Small intestine (tissue), 7 donors: ENCODE measurements at regions not wholly inside any gene's neighbourhood (a gene's known extent, or its start where the extent isn't known, plus 50 kb on each side); places are given as distances from the start of the nearest gene placed in this dataset.

Experiments
- DNase-seq, 2 donors: peaks; one replicate each; pipeline versions ENCODE4 v3.0.0 to v3.0.0-alpha.2; 2013
- FAIRE-seq: peaks from 2 replicates; lab custom pipeline; 2012; peaks lifted over from hg19 to GRCh38; lab: Jason Lieb, UNC
- H3K27ac ChIP-seq, 3 donors: one replicate each; pipeline ENCODE4 v1.5.1; 2013; ENCODE audit warnings: low read length in 2 of 3, mild to moderate bottlenecking in 2 of 3, control low read depth in 1 of 3, inconsistent platforms in 1 of 3, low read depth in 1 of 3, moderate library complexity in 1 of 3
- H3K27me3 ChIP-seq, 3 donors: one replicate each; pipeline ENCODE4 v1.6.1; 2013; ENCODE audit warnings: low read length in 3 of 3, inconsistent platforms in 1 of 3; ENCODE audit not compliant: control insufficient read depth in 3 of 3, insufficient read depth in 3 of 3
- H3K36me3 ChIP-seq, 3 donors: one replicate each; pipeline ENCODE4 v1.6.1; 2013; ENCODE audit warnings: low read length in 3 of 3, inconsistent platforms in 1 of 3, low read depth in 1 of 3, mild to moderate bottlenecking in 1 of 3, moderate library complexity in 1 of 3; ENCODE audit not compliant: control insufficient read depth in 3 of 3, insufficient read depth in 2 of 3
- H3K4me1 ChIP-seq, 3 donors: one replicate each; pipeline ENCODE4 v1.6.1; 2013; ENCODE audit warnings: low read length in 2 of 3, inconsistent platforms in 1 of 3, low read depth in 1 of 3, mild to moderate bottlenecking in 1 of 3, moderate library complexity in 1 of 3; ENCODE audit not compliant: control insufficient read depth in 3 of 3, insufficient read depth in 2 of 3
- H3K4me3 ChIP-seq, 3 donors: one replicate each; pipeline ENCODE4 v1.5.1; 2013; ENCODE audit warnings: low read length in 3 of 3, control low read depth in 1 of 3, inconsistent platforms in 1 of 3, low read depth in 1 of 3, mild to moderate bottlenecking in 1 of 3, moderate library complexity in 1 of 3
- H3K9me3 ChIP-seq, 2 donors: one replicate each; pipeline ENCODE4 v1.6.1; 2013; ENCODE audit warnings: low read depth in 1 of 2, low read length in 1 of 2; ENCODE audit not compliant: control insufficient read depth in 2 of 2, insufficient read depth in 1 of 2
- WGBS, 3 donors: extraction: QIAGEN DNeasy Blood & Tissue Kit; methylation state at CpG; one replicate each; pipeline ENCODE4 v1.1.7; 2013; 5-methylcytosine and 5-hydroxymethylcytosine counted together
- donor health status: healthy with polysubstance abuse.
- donor health status: control.
- donor health status: control.
- donor health status: Bipolar disorder and iron deficiency.
- donor health status: healthy.

GRCh38 chr9:111118256-111118948, 80.1 kb upstream of the LPAR1 start:
- Histone ChIP-seq H3K27me3 (no peaks in the 10 kb centered on the region), H3K4me3 (no peak overlapping the region), H3K36me3 (no peaks in the 10 kb centered on the region), H3K9me3 (peaks cover 0 to 4% of the 10 kb centered on the region in 2 donors), H3K27ac (no peak overlapping the region), H3K4me1 (no peaks in the 10 kb centered on the region)
- FAIRE-seq: no peak
- no peak for DNase-seq

- Histone ChIP-seq H3K27me3 (no peaks in the 10 kb centered on the region), H3K27ac (no peak overlapping the region), H3K4me1 (no peaks in the 10 kb centered on the region), H3K36me3 (no peaks in the 10 kb centered on the region), H3K9me3 (no peaks in the 10 kb centered on the region), H3K4me3 (no peak overlapping the region)
- 84 to 94% (median 84%) methylated on average over 1 of the region's 1 CpG for WGBS, 3 donors
- DNase-seq (no peak), FAIRE-seq (no peak)
Observed at GRCh38 chr9:111114486-111114885, 76.2 kb upstream of the LPAR1 start.

- WGBS, 3 donors: 86 to 88% (median 86%) methylated on average over 2 of the region's 2 CpGs
- Histone ChIP-seq H3K4me1 (no peaks in the 10 kb centered on the region), H3K36me3 (no peaks in the 10 kb centered on the region), H3K4me3 (no peak overlapping the region), H3K9me3 (no peaks in the 10 kb centered on the region), H3K27me3 (no peaks in the 10 kb centered on the region), H3K27ac (no peak overlapping the region)
- FAIRE-seq (no peak), DNase-seq (no peak)
Observed at GRCh38 chr9:111113712-111114111, 75.4 kb upstream of the LPAR1 start.

- DNase-seq: no peak
- WGBS, 3 donors: 73 to 83% (median 74%) methylated on average over 3 of the region's 3 CpGs
Observed at GRCh38 chr9:111110805-111111204, 72.5 kb upstream of the LPAR1 start.

GRCh38 chr9:111108946-111109345, 70.7 kb upstream of the LPAR1 start:
- 79 to 83% (median 81%) methylated on average over 3 of the region's 3 CpGs for WGBS, 3 donors
- no peaks in the 10 kb centered on the region for H3K9me3 ChIP-seq
- H3K27me3 ChIP-seq: no peaks in the 10 kb centered on the region
- no peaks in the 10 kb centered on the region for H3K36me3 ChIP-seq
- no peak for FAIRE-seq
- H3K27ac ChIP-seq: no peak overlapping the region
- no peak for DNase-seq
- H3K4me3 ChIP-seq: no peak overlapping the region
- no peaks in the 10 kb centered on the region for H3K4me1 ChIP-seq

More at GRCh38 chr9:111110805-111111204, 72.5 kb upstream of the LPAR1 start:
- Histone ChIP-seq H3K4me3 (no peak overlapping the region), H3K4me1 (no peaks in the 10 kb centered on the region), H3K36me3 (no peaks in the 10 kb centered on the region), H3K27me3 (no peaks in the 10 kb centered on the region), H3K9me3 (no peaks in the 10 kb centered on the region), H3K27ac (no peak overlapping the region)
- no peak for FAIRE-seq

- Histone ChIP-seq H3K27me3 (no peaks in the 10 kb centered on the region), H3K36me3 (no peaks in the 10 kb centered on the region), H3K9me3 (no peaks in the 10 kb centered on the region), H3K27ac (no peak overlapping the region), H3K4me3 (no peak overlapping the region), H3K4me1 (no peaks in the 10 kb centered on the region)
- DNase-seq (no peak), FAIRE-seq (no peak)
- WGBS, 3 donors: 77 to 89% (median 81%) methylated on average over 9 of the region's 9 CpGs
Observed at GRCh38 chr9:111107141-111107540, 68.9 kb upstream of the LPAR1 start.

- no peak for FAIRE-seq
Observed at GRCh38 chr9:111106202-111106601, 67.9 kb upstream of the LPAR1 start.

GRCh38 chr9:111102793-111103464, 64.7 kb upstream of the LPAR1 start:
- Histone ChIP-seq H3K4me3 (no peak overlapping the region), H3K36me3 (no peaks in the 10 kb centered on the region), H3K27me3 (no peaks in the 10 kb centered on the region), H3K4me1 (no peaks in the 10 kb centered on the region), H3K9me3 (no peaks in the 10 kb centered on the region), H3K27ac (no peak overlapping the region)
- no peak for DNase-seq
- FAIRE-seq: no peak
- 66 to 81% (median 79%) methylated on average over 4 of the region's 4 CpGs for WGBS, 3 donors

More at GRCh38 chr9:111106202-111106601, 67.9 kb upstream of the LPAR1 start:
- H3K36me3 ChIP-seq: no peaks in the 10 kb centered on the region
- WGBS, 3 donors: 74 to 85% (median 76%) methylated on average over 6 of the region's 6 CpGs
- no peak overlapping the region for H3K4me3 ChIP-seq
- DNase-seq: no peak
- H3K27me3 ChIP-seq: no peaks in the 10 kb centered on the region
- H3K27ac ChIP-seq: no peak overlapping the region
- no peaks in the 10 kb centered on the region for H3K4me1 ChIP-seq
- no peaks in the 10 kb centered on the region for H3K9me3 ChIP-seq
